B cell (primary cell): ENCODE measurements at regions not wholly inside any gene's neighbourhood (a gene's known extent, or its start where the extent isn't known, plus 50 kb on each side); places are given as distances from the start of the nearest gene placed in this dataset.

Source experiments
- ATAC-seq: fragments of 200-7000 bp; cut with Tn5 transposase; one replicate; pipeline ENCODE4 v1.10.0; 2021; ENCODE audit warnings: low read depth, mild to moderate bottlenecking, moderate number of reproducible peaks, moderate library complexity
- CTCF ChIA-PET: fragments of 350-600 bp; sonication (Branson Sonifier 250); formaldehyde crosslinking; loops from one replicate; lab custom pipeline; 2021; ENCODE audit warnings: antibody characterized with exemption, inconsistent platforms; lab: Charles Lee
- POLR2A ChIA-PET: fragments of 350-600 bp; sonication (Branson Sonifier 250); formaldehyde crosslinking; loops from one replicate; lab custom pipeline; 2021; ENCODE audit warnings: antibody characterized with exemption; lab: Charles Lee
- DNase-seq: peaks from one replicate; pipeline ENCODE4 v3.0.0; 2013
- H2AFZ ChIP-seq: 2 replicates; pipeline ENCODE4 v1.6.1; 2012; ENCODE audit warnings: mild to moderate bottlenecking, low read depth, low read length; ENCODE audit not compliant: insufficient read depth, poor library complexity, severe bottlenecking
- H3K27ac ChIP-seq, 2 donors: 1 replicate in 1 of 2; 2 replicates in 1 of 2; pipeline ENCODE4 v1.5.1; 2012 to 2013; ENCODE audit warnings: low read length in 2 of 2, mild to moderate bottlenecking in 2 of 2, moderate library complexity in 1 of 2
- H3K27me3 ChIP-seq, 4 experiments: fragments of 200-600 bp in 1 of 4; sonication (generic) in 1 of 4; replicated peaks in 1 of 4; 1 replicate in 2 of 4; 2 replicates in 2 of 4; pipeline versions ENCODE4 v1.6.1 to v1.7.0; 2013 to 2016; ENCODE audit warnings: low read length in 3 of 4, mild to moderate bottlenecking in 2 of 4, mixed read lengths in 1 of 4, moderate library complexity in 1 of 4; ENCODE audit not compliant: insufficient read depth in 4 of 4, control insufficient read depth in 3 of 4; ENCODE audit errors: control extremely low read depth in 1 of 4
- H3K36me3 ChIP-seq, 2 experiments: replicated peaks in 1 of 2; 1 replicate in 1 of 2; 2 replicates in 1 of 2; pipeline versions ENCODE4 v1.6.1 to v1.7.1; 2013; ENCODE audit warnings: low read length in 1 of 2; ENCODE audit not compliant: insufficient read depth in 2 of 2, control insufficient read depth in 1 of 2; ENCODE audit errors: control extremely low read depth in 1 of 2, extremely low read depth in 1 of 2
- H3K4me1 ChIP-seq, 2 donors: fragments of 200-600 bp in 1 of 2; sonication (generic) in 1 of 2; 1 replicate in 1 of 2; 2 replicates in 1 of 2; pipeline versions ENCODE4 v1.5.1 to v1.6.1; 2013 to 2017; ENCODE audit warnings: low read length in 2 of 2; ENCODE audit not compliant: control insufficient read depth in 2 of 2, insufficient read depth in 2 of 2
- H3K4me2 ChIP-seq: replicated peaks from 2 replicates; pipeline ENCODE3; 2012; ENCODE audit warnings: mild to moderate bottlenecking, low read depth, low read length; ENCODE audit not compliant: poor library complexity, severe bottlenecking
- H3K4me3 ChIP-seq, 5 experiments: fragments of 200-600 bp in 1 of 5; sonication (generic) in 1 of 5; 1 replicate in 3 of 5; 2 replicates in 2 of 5; pipeline versions ENCODE4 v1.5.1 to v1.7.0; 2011 to 2016; ENCODE audit warnings: low read length in 4 of 5, mild to moderate bottlenecking in 4 of 5, low read depth in 2 of 5, control low read depth in 1 of 5, moderate library complexity in 1 of 5; ENCODE audit not compliant: insufficient read depth in 1 of 5; ENCODE audit errors: control extremely low read depth in 1 of 5, extremely low read depth in 1 of 5
- H3K79me2 ChIP-seq: fragments of 200-600 bp; sonication (generic); one replicate; pipeline ENCODE4 v1.6.0; 2016; ENCODE audit warnings: low read length; ENCODE audit not compliant: control insufficient read depth, insufficient read depth
- H3K9ac ChIP-seq: fragments of 200-600 bp; sonication (generic); 2 replicates; pipeline ENCODE4 v1.6.1; 2017; ENCODE audit warnings: mild to moderate bottlenecking, low read length, moderate library complexity
- H3K9me3 ChIP-seq, 3 donors: one replicate each; pipeline versions ENCODE4 v1.6.1 to v1.7.1; 2013; ENCODE audit warnings: low read length in 2 of 3; ENCODE audit not compliant: control insufficient read depth in 2 of 3, insufficient read depth in 1 of 3; ENCODE audit errors: control extremely low read depth in 1 of 3
- H4K20me1 ChIP-seq: 2 replicates; pipeline ENCODE4 v1.6.0; 2012; ENCODE audit warnings: mild to moderate bottlenecking, low read length; ENCODE audit not compliant: insufficient read depth, control insufficient read depth, poor library complexity, severe bottlenecking
- H3K27ac Mint-ChIP-seq: one replicate; pipeline ENCODE4 v1.8.0; 2021; ENCODE audit warnings: mixed read lengths
- H3K27me3 Mint-ChIP-seq: one replicate; pipeline ENCODE4 v1.8.0; 2021; ENCODE audit warnings: mixed read lengths
- H3K4me1 Mint-ChIP-seq: one replicate; pipeline ENCODE4 v1.8.0; 2021; ENCODE audit warnings: mixed read lengths
- H3K4me3 Mint-ChIP-seq: one replicate; pipeline ENCODE4 v1.8.0; 2021; ENCODE audit warnings: mixed read lengths
- H3K9me3 Mint-ChIP-seq: one replicate; pipeline ENCODE4 v1.8.0; 2022; ENCODE audit warnings: mixed read lengths; ENCODE audit not compliant: insufficient read depth
- CTCF ChIP-seq: fragments of 200-600 bp; IDR thresholded peaks from one replicate; pipeline ENCODE4 v1.8.0; 2022; ENCODE audit warnings: antibody characterized with exemption, mild to moderate bottlenecking
- EZH2 ChIP-seq: IDR thresholded peaks from 2 replicates; pipeline ENCODE4 v1.6.1; 2012; ENCODE audit warnings: borderline replicate concordance, low read depth, mild to moderate bottlenecking, moderate library complexity, low read length; ENCODE audit not compliant: insufficient read depth, poor library complexity, severe bottlenecking
- WGBS: methylation state at CpG from one replicate; pipeline ENCODE4 v1.1.5; 2013; ENCODE audit warnings: missing lambda C conversion rate; ENCODE audit not compliant: insufficient coverage; 5-methylcytosine and 5-hydroxymethylcytosine counted together
- intact Hi-C: fragments of 100-400 bp; cut with micrococcal nuclease; formaldehyde crosslinking; loops from one replicate; pipeline ENCODE4 v1.10.0; 2022

- no peak overlapping the region for H3K4me2 ChIP-seq
- WGBS = no CpG with 5 or more reads among the region's 4 CpGs
- no peak overlapping the region for H3K9ac ChIP-seq
- no peak for DNase-seq
- no peaks in the 10 kb centered on the region for H3K36me3 ChIP-seq
- no peaks in the 10 kb centered on the region for H3K9me3 ChIP-seq
- H3K27me3 ChIP-seq = no peaks in the 10 kb centered on the region
- no peak for ATAC-seq
- no peak overlapping the region for H3K4me3 Mint-ChIP-seq
- H3K9me3 Mint-ChIP-seq = no peaks in the 10 kb centered on the region
- intact Hi-C loops = no loop called here
- CTCF ChIA-PET = no interaction called here
- no peaks in the 10 kb centered on the region for H4K20me1 ChIP-seq
- no peak overlapping the region for H3K27ac ChIP-seq
- H3K4me1 ChIP-seq = no peaks in the 10 kb centered on the region
- H3K4me3 ChIP-seq = no peak overlapping the region
- no peaks in the 10 kb centered on the region for H3K79me2 ChIP-seq
- no peak overlapping the region for H3K27ac Mint-ChIP-seq
- POLR2A ChIA-PET = no interaction called here
- TF ChIP-seq EZH2 = no peak
- no peak for TF ChIP-seq CTCF
- H3K4me1 Mint-ChIP-seq = no peaks in the 10 kb centered on the region
- H3K27me3 Mint-ChIP-seq = no peaks in the 10 kb centered on the region
- no peak overlapping the region for H2AFZ ChIP-seq
Measured at GRCh38 chr21:20341431-20341830, 656.8 kb upstream of the NCAM2 start.

- Histone ChIP-seq H3K79me2 (no peaks in the 10 kb centered on the region), H3K36me3 (no peaks in the 10 kb centered on the region), H3K9ac (no peak overlapping the region), H3K4me2 (no peak overlapping the region), H3K4me1 (no peaks in the 10 kb centered on the region), H4K20me1 (no peaks in the 10 kb centered on the region), H3K27me3 (no peaks in the 10 kb centered on the region), H3K9me3 (peaks cover 0 to under 1% (median 0%) of the 10 kb centered on the region in 3 donors), H2AFZ (no peak overlapping the region), H3K4me3 (no peak overlapping the region), H3K27ac (no peak overlapping the region)
- Mint-ChIP-seq H3K4me1 (no peaks in the 10 kb centered on the region), H3K9me3 (no peaks in the 10 kb centered on the region), H3K27ac (no peak overlapping the region), H3K4me3 (no peak overlapping the region), H3K27me3 (no peaks in the 10 kb centered on the region)
- ChIA-PET CTCF (no interaction called here), POLR2A (no interaction called here)
- no CpG with 5 or more reads among the region's 5 CpGs for WGBS
- ATAC-seq (no peak), DNase-seq (no peak)
- TF ChIP-seq CTCF (no peak), EZH2 (no peak)
- intact Hi-C loops = no loop called here
Measured at GRCh38 chr21:20343186-20343585, 655.0 kb upstream of the NCAM2 start.
